ENCODE measurements at regions not wholly inside any gene's neighbourhood (a gene's known extent, or its start where the extent isn't known, plus 50 kb on each side); places are given as distances from the start of the nearest gene placed in this dataset.

DNA sequence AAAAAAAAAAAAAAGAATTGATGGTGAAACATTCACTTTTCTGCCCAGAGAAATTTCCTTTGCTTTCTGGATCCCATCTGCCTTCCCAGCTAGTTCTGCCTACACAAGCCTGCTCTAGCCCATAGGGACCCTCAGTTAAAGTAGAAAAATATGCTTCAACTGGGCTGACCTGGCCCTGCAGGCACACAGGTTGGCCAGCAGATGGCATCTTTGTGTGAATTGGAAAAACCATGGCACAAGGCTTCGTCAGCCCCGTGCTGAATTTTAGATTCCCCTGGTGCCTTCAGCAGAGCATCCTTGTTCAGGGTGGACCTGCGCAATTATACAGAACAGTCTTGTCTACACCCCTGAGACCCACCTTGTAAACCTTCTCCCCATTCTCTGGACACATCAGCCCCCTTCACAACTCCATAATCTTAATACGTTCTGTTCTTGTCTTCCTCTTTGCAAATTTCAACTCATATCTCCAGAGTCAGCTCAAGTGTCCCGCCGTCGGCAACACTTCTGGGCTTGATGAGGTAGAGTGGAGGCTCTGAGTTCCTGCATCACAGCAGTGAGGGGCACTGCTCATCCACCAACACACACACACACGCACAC lies 114.5 kb downstream of the INSIG2 start:
- TF ChIP-seq, protein P1, sequence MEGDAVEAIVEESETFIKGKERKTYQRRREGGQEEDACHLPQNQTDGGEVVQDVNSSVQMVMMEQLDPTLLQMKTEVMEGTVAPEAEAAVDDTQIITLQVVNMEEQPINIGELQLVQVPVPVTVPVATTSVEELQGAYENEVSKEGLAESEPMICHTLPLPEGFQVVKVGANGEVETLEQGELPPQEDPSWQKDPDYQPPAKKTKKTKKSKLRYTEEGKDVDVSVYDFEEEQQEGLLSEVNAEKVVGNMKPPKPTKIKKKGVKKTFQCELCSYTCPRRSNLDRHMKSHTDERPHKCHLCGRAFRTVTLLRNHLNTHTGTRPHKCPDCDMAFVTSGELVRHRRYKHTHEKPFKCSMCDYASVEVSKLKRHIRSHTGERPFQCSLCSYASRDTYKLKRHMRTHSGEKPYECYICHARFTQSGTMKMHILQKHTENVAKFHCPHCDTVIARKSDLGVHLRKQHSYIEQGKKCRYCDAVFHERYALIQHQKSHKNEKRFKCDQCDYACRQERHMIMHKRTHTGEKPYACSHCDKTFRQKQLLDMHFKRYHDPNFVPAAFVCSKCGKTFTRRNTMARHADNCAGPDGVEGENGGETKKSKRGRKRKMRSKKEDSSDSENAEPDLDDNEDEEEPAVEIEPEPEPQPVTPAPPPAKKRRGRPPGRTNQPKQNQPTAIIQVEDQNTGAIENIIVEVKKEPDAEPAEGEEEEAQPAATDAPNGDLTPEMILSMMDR (IDR thresholded peaks at IDR 0.05 in 4 of 5, conservative IDR thresholded peaks at IDR 0.05 in 1 of 5) = peak; percentile 54 to 77 (median 61)
- TF ChIP-seq POLR2A (IDR thresholded peaks at IDR 0.05) = no peak
